HG02884 (cell line): ENCODE measurements at regions not wholly inside any gene's neighbourhood (a gene's known extent, or its start where the extent isn't known, plus 50 kb on each side); places are given as distances from the start of the nearest gene placed in this dataset.
"Not testable (repeated sequence)": the region's sequence is repeated elsewhere in the genome, so short reads cannot be mapped to it uniquely, and the experiment has no call there.

Source experiments
- ATAC-seq: cut with Tn5 transposase; IDR thresholded peaks from one replicate; pipeline ENCODE4 v1.9.1; 2021; ENCODE audit warnings: mild to moderate bottlenecking, moderate library complexity; ENCODE audit not compliant: unreplicated experiment

- ATAC-seq, result no peak
These were observed 113.5 kb upstream of the VRK1 start for GRCh38 chr14:96683562-96684289.

GRCh38 chr14:96686126-96686525 is 111.1 kb upstream of the VRK1 start:
- ATAC-seq, result no peak

- ATAC-seq, result no peak
These were observed 108.6 kb upstream of the VRK1 start for GRCh38 chr14:96688629-96689028.

GRCh38 chr14:96690713-96691383 is 106.3 kb upstream of the VRK1 start:
- ATAC-seq, result no peak

- ATAC-seq, result no peak
These were observed 103.8 kb upstream of the VRK1 start for GRCh38 chr14:96693252-96693820.

GRCh38 chr14:96693987-96694386 is 103.2 kb upstream of the VRK1 start:
- no peak for ATAC-seq

- ATAC-seq, result no peak
These were observed 98.1 kb upstream of the VRK1 start for GRCh38 chr14:96698960-96699539.

GRCh38 chr14:96699666-96700065 is 97.5 kb upstream of the VRK1 start:
- ATAC-seq, result no peak

GRCh38 chr14:96702831-96703230 is 94.4 kb upstream of the VRK1 start:
- ATAC-seq, result no peak

- ATAC-seq, result no peak
These were observed 91.6 kb upstream of the VRK1 start for GRCh38 chr14:96705422-96706092.

GRCh38 chr14:96706893-96707292 is 90.3 kb upstream of the VRK1 start:
- ATAC-seq, result no peak

- ATAC-seq, result no peak
These were observed 87.0 kb upstream of the VRK1 start for GRCh38 chr14:96710060-96710666.

GRCh38 chr14:96711559-96712267 is 85.5 kb upstream of the VRK1 start:
- ATAC-seq, result no peak

GRCh38 chr14:96713426-96713825 is 83.8 kb upstream of the VRK1 start:
- no peak for ATAC-seq

- not testable (repeated sequence) for ATAC-seq
These were observed 82.6 kb upstream of the VRK1 start for GRCh38 chr14:96714537-96714936.

- ATAC-seq, result no peak
These were observed 80.1 kb upstream of the VRK1 start for GRCh38 chr14:96717116-96717515.

GRCh38 chr14:96718407-96718806 is 78.8 kb upstream of the VRK1 start:
- no peak for ATAC-seq

- not testable (repeated sequence) for ATAC-seq
These were observed 76.5 kb upstream of the VRK1 start for GRCh38 chr14:96720702-96721101.

- ATAC-seq, result no peak
These were observed 74.4 kb upstream of the VRK1 start for GRCh38 chr14:96722736-96723135.

- no peak for ATAC-seq
These were observed 73.2 kb upstream of the VRK1 start for GRCh38 chr14:96723946-96724345.
